Neural cell (in vitro differentiated cells): ENCODE measurements at regions not wholly inside any gene's neighbourhood (a gene's known extent, or its start where the extent isn't known, plus 50 kb on each side); places are given as distances from the start of the nearest gene placed in this dataset.
"Not testable (repeated sequence)": the region's sequence is repeated elsewhere in the genome, so short reads cannot be mapped to it uniquely, and the experiment has no call there.

Experiments
- CTCF ChIP-seq: fragments of 450-650 bp; IDR thresholded peaks from 2 replicates; pipeline ENCODE4 v1.5.1; 2014; ENCODE audit warnings: antibody characterized with exemption, mild to moderate bottlenecking, moderate library complexity; ENCODE audit not compliant: poor library complexity, severe bottlenecking
- EP300 ChIP-seq: fragments of 450-650 bp; conservative IDR thresholded peaks from 2 replicates; pipeline ENCODE4 v1.6.1; 2014; ENCODE audit warnings: antibody characterized with exemption, mild to moderate bottlenecking, moderate library complexity; ENCODE audit not compliant: poor library complexity, severe bottlenecking
- EZH2 ChIP-seq: fragments of 200-600, 300-800 bp; shearing (Covaris generic), sonication (generic); IDR thresholded peaks from 2 replicates; pipeline ENCODE4 v1.6.1; 2014; ENCODE audit warnings: antibody characterized with exemption, low read length, borderline replicate concordance, mild to moderate bottlenecking; ENCODE audit not compliant: insufficient read depth, poor library complexity, severe bottlenecking
- MXI1 ChIP-seq: fragments of 450-650 bp; conservative IDR thresholded peaks from 2 replicates; pipeline ENCODE4 v1.6.1; 2014; ENCODE audit warnings: antibody characterized with exemption, mild to moderate bottlenecking; ENCODE audit not compliant: poor library complexity, severe bottlenecking
- POLR2AphosphoS5 ChIP-seq: IDR thresholded peaks from 2 replicates; pipeline ENCODE4 v1.6.1; 2012
- RAD21 ChIP-seq: fragments of 450-650 bp; conservative IDR thresholded peaks from 2 replicates; pipeline ENCODE4 v1.6.1; 2014; ENCODE audit warnings: antibody characterized with exemption, mild to moderate bottlenecking, moderate library complexity
- SMC3 ChIP-seq: fragments of 450-650 bp; conservative IDR thresholded peaks from 2 replicates; pipeline ENCODE4 v1.6.1; 2014; ENCODE audit warnings: antibody characterized with exemption, mild to moderate bottlenecking, moderate library complexity; ENCODE audit not compliant: poor library complexity

DNA sequence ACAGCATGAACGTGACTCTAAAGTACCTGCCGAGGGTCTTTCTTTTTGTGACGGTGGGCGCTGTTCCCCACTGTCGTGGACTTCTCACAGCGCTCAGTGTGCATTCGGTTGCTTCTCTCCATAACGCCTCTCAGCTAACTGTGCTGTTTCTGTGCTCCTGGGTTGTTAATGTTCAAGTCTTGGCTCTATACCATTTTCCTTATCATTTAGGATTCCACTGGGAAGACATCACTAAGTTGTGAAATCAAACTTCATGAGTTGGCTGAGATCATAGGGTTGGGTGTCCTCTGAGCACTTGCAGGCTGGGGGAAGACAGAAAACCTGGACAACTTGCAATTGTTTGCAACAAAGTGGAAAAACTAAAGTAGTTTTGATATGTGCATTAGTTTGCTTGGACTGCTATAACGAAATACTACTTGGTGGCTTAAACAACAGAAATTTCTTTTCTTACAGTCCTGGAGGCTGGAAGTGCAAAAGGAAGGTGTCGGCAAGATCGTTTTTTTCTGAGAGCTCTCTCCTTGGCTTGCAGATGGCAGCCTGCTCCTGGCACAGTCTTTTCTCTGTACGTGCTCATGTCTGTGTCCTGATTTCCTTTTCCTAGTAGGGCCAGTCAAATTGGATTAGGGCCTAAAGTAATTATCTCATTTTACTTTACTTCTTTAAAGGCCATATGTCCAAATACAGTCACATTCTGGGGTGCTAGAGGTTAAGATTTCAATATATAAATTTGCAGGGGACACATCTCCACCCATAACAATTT, 270.0 kb upstream of the PLGLB2 start:
- not testable (repeated sequence) for TF ChIP-seq RAD21, POLR2AphosphoS5, EP300, CTCF, SMC3, EZH2, MXI1
